ENCODE measurements at regions not wholly inside any gene's neighbourhood (a gene's known extent, or its start where the extent isn't known, plus 50 kb on each side); places are given as distances from the start of the nearest gene placed in this dataset.

GRCh38 chr18:61957801-61958516 is 65.2 kb upstream of the RNF152 start:
- ATAC-seq (ENCODE audit: low FRiP score) (no peak), DNase-seq (ENCODE audit: low spot score) (no peak)
- no peak for TF ChIP-seq CTCF (IDR thresholded peaks at IDR 0.05)

- no peak for TF ChIP-seq CTCF (IDR thresholded peaks at IDR 0.05)
- DNase-seq (ENCODE audit: low spot score) (no peak), ATAC-seq (ENCODE audit: low FRiP score) (no peak)
These were observed 62.8 kb upstream of the RNF152 start for GRCh38 chr18:61955644-61956043.

DNA sequence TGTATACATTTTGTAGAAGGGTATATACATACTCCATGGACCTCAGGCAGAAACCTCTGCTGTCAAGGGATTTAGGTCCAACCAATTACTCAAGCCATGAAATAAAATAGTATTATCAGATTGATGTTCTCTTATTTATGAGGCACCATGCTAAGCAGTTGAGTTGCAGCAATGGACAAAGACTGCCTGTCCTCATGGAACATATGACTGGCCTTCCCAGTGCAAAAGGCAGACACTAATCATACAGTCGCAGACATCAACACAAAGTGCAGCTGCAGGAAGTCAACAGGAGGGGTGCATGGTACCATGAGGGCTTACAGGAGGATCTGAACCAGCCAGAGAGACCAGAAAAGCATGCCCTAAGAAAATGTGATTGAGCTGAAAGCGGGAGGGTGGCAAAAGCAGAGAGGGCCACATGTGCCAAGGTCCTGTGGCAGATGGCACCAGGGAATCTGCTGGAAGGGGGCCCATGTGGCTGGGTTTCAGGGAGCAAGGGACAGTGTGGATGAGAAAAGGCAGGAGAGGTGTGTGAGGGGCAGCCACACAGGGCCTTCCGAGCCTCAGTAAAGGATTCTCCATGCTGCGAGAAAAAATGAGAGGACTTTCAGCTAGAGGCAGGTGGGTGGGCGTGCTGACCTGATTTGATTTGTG is 61.4 kb upstream of the RNF152 start:
- ATAC-seq (ENCODE audit: low FRiP score) (no peak), DNase-seq (ENCODE audit: low spot score) (no peak)
- TF ChIP-seq CTCF (IDR thresholded peaks at IDR 0.05): no peak

GRCh38 chr18:61953641-61954040 is 60.8 kb upstream of the RNF152 start:
- ATAC-seq (ENCODE audit: low FRiP score) (no peak), DNase-seq (ENCODE audit: low spot score) (no peak)
- TF ChIP-seq CTCF (IDR thresholded peaks at IDR 0.05): no peak

DNA sequence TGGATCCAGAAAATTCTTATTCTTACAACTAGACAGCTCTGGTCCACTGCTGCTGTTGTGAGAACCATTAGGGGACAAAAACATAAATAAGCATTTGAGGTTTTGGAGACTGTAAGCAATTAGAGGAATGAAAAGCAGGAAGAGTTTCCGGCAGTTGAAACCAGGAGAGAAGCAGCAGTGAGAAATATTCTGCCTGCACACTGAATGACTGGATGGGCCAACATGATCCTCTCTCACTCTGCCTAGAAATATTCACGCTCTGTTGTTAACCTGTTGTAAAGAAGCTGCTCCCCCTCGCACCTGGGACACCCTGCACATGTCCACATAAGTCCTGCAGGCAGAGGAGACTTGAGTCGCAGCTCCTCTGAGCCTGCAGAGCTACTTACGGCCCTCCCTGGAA is 60.4 kb upstream of the RNF152 start:
- no peak for TF ChIP-seq CTCF (IDR thresholded peaks at IDR 0.05)
- DNase-seq (ENCODE audit: low spot score): no peak
- ATAC-seq (ENCODE audit: low FRiP score): no peak

DNA sequence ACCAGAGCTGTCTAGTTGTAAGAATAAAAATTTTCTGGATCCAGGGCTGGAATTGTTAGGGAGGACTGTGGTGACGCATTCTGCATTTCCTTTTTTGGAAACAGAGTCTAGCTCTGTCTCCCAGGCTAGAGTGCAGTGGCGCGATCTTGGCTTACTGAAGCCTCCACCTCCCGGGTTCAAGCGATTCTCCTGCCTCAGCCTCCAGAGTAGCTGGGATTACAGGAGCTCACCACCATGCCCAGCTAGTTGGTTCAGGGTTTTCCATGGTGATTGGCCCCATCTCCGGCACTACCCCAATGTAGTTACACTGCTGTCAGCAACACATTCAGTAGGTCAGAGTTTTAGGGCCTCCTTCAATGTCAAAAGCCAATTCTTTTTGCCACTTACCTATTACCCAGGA is 58.6 kb upstream of the RNF152 start:
- TF ChIP-seq CTCF (IDR thresholded peaks at IDR 0.05): no peak
- ATAC-seq (ENCODE audit: low FRiP score) (no peak), DNase-seq (ENCODE audit: low spot score) (no peak)

- ATAC-seq (ENCODE audit: low FRiP score) (no peak), DNase-seq (ENCODE audit: low spot score) (no peak)
- no peak for TF ChIP-seq CTCF (IDR thresholded peaks at IDR 0.05)
These were observed 57.6 kb upstream of the RNF152 start for GRCh38 chr18:61950371-61950770.

All from omental fat pad (tissue), 3 donors.